T-helper 1 cell treated with Interleukin-12 subunit alpha and Interleukin-12 subunit beta and Interleukin-4 antibody, amounts not matched to agents 30 ng/mL and 1 ng/mL, for 36 hours (primary cell): ENCODE measurements at regions not wholly inside any gene's neighbourhood (a gene's known extent, or its start where the extent isn't known, plus 50 kb on each side); places are given as distances from the start of the nearest gene placed in this dataset.
"Not testable (repeated sequence)": the region's sequence is repeated elsewhere in the genome, so short reads cannot be mapped to it uniquely, and the experiment has no call there.

Source experiments
- intact Hi-C: fragments of 100-400 bp; cut with micrococcal nuclease; formaldehyde crosslinking; loops from one replicate; pipeline ENCODE4 v1.15.1; 2024

DNA sequence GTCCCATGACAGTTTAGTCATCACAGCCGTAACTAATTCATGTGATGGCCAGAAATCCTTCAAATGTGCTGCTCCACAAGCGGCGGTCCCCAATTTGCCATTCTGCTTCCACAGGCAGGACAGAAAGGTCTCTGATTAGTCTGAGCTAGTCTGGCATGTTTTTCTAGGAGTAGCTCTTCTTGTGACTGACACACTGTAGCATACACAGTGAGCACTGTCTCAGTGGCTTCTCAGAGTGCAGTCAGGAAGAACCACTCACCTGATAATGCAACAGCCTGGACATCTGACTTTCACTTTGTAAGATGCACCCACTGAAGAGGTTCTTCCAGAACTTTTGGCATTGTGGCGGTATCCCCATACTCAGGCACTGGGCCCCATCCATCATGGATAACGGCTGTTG, 1266.2 kb downstream of the TMEM121 start:
- intact Hi-C loops, result no loop called here

DNA sequence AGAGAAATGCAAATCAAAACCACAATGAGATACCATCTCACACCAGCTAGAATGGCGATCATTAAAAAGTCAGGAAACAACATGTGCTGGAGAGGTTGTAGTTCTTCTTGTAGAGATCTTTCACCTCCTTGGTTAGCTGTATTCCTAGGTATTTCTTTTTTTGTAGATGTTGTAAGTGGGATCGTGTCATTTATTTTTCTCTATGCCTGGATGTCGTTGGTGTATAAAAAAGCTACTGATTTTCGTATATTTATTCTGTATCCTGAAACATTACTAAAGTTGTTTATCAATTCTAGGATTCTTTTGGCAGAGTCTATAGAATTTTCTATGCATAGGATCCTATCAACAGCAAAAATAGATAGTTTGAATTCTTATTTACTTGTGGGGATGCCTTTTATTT, 1271.8 kb downstream of the TMEM121 start:
- intact Hi-C loops, result not testable (repeated sequence)

DNA sequence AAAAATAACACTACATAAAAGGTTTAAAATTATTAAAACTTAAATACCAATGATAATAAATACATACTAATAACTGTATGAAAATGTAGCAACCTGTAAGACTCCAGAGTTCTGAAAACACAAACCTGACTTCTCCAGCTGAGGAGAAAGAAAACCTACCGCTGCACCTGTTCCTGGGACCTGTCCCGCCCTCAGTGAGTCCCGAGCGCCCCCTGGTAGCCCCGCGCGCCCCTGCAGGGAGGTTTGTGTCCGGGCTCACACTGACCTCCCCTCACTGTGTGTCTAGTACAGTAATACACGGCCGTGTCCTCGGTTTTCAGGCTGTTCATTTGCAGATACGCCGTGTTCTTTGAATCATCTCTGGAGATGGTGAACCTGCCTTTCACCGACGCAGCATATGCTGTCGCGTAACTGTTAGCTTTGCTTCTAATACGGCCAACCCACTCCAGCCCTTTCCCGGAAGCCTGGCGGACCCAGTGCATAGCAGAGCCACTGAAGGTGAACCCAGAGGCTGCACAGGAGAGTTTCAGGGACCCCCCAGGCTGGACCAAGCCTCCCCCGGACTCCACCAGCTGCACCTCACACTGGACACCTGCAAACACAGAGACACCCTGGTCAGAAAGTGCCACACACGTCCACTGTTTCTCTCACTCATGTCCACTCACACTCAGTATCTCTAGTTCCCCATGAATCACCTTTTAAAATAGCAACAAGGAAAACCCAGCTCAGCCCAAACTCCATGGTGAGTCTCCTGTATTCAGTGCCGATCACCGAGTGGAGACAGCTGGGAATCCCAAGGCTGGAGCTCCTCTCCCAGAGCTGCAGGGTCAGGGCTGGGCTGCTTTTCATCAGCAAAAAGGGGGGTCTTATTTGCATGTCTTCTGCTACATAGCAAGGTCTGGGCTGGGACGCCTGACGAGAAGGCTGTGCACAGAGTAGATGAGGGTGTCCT, 1276.3 kb downstream of the TMEM121 start:
- intact Hi-C loops, result no loop called here

- intact Hi-C loops, result no loop called here
Observed at GRCh38 chr14:106803379-106803778, 1277.0 kb downstream of the TMEM121 start.

GRCh38 chr14:106807493-106807892, 1281.1 kb downstream of the TMEM121 start:
- intact Hi-C loops, result no loop called here

GRCh38 chr14:106808458-106808857, 1282.1 kb downstream of the TMEM121 start:
- intact Hi-C loops, result no loop called here

- intact Hi-C loops, result no loop called here
Observed at GRCh38 chr14:106808907-106809306, 1282.5 kb downstream of the TMEM121 start.

- intact Hi-C loops, result no loop called here
Observed at GRCh38 chr14:106809615-106810014, 1283.2 kb downstream of the TMEM121 start.

GRCh38 chr14:106810168-106810567, 1283.8 kb downstream of the TMEM121 start:
- intact Hi-C loops, result not testable (repeated sequence)

- intact Hi-C loops, result no loop called here
Observed at GRCh38 chr14:106811162-106811561, 1284.8 kb downstream of the TMEM121 start.

DNA sequence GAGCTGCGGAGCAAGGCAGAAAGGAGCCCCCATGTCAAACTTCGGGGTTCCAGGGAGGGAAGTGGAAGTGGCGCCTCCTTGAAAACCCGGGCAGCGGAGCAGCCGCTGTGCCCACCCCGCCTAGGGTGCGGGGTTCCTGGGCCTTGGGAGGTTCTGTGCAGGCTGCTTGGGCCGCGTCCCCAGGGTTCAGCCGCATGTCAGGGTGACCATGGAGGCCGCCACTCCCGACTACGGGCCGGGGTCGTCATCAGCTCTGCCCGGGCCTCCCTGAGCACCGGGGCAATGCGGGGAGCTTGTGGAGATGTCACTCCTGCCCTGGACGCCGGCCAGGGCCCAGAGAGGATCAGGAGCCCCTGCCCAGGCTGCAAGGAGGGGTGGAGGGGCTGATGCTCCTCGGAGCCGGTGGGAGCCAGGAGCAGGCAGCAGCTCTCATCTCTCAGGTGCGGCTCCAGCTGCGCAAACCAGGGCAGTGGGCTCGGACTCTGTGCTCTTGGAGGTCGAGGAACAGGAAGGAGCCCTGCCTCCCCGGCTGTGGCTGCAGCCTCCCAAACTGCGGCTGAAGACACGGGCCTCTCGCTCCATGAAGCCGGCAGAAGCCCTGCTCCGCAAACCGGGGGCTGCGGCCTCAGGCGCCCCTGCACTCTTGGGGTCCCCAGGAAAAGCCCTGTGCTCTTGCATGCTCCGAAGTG, 1286.5 kb downstream of the TMEM121 start:
- intact Hi-C loops, result no loop called here

DNA sequence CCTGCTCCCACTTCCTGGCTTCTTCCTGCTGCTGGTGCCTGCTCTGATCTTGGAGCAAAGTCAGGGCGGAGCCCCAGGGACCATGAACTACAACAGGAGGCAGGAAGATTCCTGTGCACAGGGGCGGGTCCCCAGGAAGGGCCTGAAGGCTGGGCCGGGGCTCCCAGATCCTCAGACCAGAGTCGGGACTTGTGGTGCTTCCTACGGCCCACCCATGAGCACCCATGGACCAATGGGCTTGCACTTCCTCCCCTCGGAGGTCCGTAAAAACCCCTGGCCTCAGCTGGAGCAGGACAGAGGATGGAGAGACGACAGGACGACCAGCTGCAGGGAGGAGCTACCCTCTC, 1287.1 kb downstream of the TMEM121 start:
- intact Hi-C loops, result no loop called here

GRCh38 chr14:106820119-106820518, 1293.7 kb downstream of the TMEM121 start:
- intact Hi-C loops, result no loop called here

GRCh38 chr14:106821119-106821518, 1294.7 kb downstream of the TMEM121 start:
- intact Hi-C loops, result no loop called here

GRCh38 chr14:106822905-106823304, 1296.5 kb downstream of the TMEM121 start:
- intact Hi-C loops, result no loop called here

- intact Hi-C loops, result no loop called here
Observed at GRCh38 chr14:106823552-106823951, 1297.2 kb downstream of the TMEM121 start.

DNA sequence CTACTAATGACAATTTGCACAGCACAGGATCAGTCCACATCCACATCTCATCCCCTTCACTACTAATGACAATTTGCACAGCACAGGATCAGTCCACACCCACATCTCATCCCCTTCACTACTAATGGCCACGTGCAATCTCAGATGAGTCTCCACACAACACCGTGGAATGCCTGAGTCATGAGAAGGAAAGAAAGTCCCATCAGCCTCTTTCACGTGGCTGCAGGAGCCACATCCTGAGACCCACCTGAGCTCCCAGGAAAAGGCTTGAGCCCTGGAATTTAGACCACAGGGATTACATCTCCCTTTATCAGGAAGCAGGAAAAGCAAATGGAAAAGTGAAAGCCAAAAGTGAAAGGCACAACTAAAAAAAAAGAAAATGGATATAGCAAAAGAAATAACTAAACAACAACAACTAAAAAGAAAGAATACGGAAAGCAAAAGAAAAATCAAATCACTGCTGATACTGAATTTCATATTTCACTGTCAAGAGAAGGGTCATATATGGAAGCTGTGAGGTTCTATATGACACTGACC, 1300.5 kb downstream of the TMEM121 start:
- intact Hi-C loops, result no loop called here

- intact Hi-C loops, result no loop called here
Observed at GRCh38 chr14:106831322-106831720, 1304.9 kb downstream of the TMEM121 start.

- intact Hi-C loops, result no loop called here
Observed at GRCh38 chr14:106837870-106838269, 1311.5 kb downstream of the TMEM121 start.

- intact Hi-C loops, result no loop called here
Observed at GRCh38 chr14:106838991-106839769, 1312.8 kb downstream of the TMEM121 start.

- intact Hi-C loops, result no loop called here
Observed at GRCh38 chr14:106840258-106840657, 1313.9 kb downstream of the TMEM121 start.

DNA sequence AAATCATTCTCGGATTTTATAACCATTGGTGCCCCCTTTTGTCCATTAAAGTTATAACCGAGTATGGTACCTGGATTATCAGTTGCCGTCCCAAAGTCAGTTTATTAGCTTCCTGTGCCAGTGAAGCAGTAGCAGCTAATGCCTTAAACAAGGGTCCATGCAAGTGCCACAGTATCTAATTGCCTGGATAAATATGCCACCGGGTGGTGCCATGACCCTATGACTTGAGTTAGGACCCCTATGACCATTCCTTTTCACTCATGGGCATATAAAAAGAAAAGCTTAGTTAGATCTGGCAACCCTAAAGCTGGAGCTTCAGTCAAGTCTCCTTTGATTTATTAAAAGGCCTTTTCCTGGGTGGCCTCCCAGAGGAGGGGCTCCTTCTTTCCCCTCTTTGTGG, 1314.6 kb downstream of the TMEM121 start:
- intact Hi-C loops, result no loop called here
